Renal cortical epithelial cell (primary cell): ENCODE measurements at regions not wholly inside any gene's neighbourhood (a gene's known extent, or its start where the extent isn't known, plus 50 kb on each side); places are given as distances from the start of the nearest gene placed in this dataset.
A peak's percentile ranks its signal among the peaks of the same experiment; 100 is the strongest.

Experiments
- DNase-seq: peaks from one replicate; pipeline ENCODE4 v3.0.0-alpha.2; 2011; ENCODE audit warnings: low read depth

GRCh38 chr18:75915941-75916623 lies 488.6 kb upstream of the SMIM21 start:
- DNase-seq: no peak

- DNase-seq: no peak
Observed at GRCh38 chr18:75912829-75913228, 485.3 kb upstream of the SMIM21 start.

DNA sequence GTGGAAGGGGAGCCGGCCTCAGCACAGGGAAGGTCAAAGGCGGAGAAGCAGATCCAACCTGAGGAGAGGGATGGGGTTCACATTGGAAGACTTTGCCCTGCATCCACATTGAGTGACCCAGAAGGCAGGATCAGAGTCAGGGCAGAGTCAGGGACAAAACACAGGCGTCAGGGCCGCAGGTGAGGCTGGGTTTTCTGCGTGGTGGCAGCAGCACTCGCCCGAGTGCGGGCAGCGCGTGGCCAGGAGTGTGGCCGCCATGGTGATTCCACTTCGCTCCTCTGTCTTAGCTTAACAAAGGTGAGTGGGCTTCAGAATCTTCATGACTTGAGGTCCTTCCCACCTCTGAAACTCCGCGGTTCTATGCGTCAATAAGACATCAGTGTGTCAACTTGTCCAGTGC lies 476.9 kb upstream of the SMIM21 start:
- DNase-seq: no peak

- DNase-seq: no peak
Observed at GRCh38 chr18:75898651-75899050, 471.1 kb upstream of the SMIM21 start.

GRCh38 chr18:75897386-75897785 lies 469.9 kb upstream of the SMIM21 start:
- no peak for DNase-seq

GRCh38 chr18:75896865-75897264 lies 469.4 kb upstream of the SMIM21 start:
- DNase-seq: peak; percentile 15

DNA sequence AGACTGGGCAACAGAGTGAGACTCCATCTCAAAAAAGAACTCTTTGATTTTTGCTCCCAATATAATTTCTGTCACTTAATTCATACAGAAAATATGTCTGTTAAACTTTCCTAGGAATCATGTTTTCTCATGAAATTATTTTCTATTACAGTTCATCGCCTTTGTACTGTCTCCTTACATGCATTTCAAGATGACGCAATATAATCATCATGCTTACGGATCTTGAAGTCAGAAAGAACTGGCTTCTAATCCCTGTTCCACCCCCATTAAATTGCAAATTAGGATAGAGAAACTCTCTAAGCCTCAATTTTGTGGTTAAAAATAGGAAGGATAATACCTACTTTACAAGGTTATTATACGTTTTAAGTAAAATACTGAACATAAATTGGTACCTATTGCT lies 467.6 kb upstream of the SMIM21 start:
- DNase-seq: no peak

DNA sequence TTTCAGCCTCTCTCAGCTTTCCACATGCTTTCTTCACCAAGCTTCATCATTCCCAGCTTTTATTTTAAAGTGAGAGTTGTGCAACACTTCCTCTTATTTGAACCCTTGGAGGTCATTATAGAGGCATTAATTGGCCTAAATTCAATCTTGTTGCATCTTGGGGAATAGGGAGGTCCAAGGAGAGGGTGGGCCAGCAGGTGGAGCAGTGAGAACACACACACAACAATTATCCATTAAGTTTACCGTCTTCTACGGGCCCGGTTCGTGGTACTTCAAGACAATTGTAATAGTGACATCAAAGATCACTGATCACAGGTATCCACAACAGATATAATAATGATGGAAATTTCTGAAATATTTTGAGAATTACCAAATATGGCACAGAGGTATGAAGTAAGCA lies 457.2 kb upstream of the SMIM21 start:
- DNase-seq: no peak

- no peak for DNase-seq
Observed at GRCh38 chr18:75880925-75881504, 453.5 kb upstream of the SMIM21 start.

DNA sequence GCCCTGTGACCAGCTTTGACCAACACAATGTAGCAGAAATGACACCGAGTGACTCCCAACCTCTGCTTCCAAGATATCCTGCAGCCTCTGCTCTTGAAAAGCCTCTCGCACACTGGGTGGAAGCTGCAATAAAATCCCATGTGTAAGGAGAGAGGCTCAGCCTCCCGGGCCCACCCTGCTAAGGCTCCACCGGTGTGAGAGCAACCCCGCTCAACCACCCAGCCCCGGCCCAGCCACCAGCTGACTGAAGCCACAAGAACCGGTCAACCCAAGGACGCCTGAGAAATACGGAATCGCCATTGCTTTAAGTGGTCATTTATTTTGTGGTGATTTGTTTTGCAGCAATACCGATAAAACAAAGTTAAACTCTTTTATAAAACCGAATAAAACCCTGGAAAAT lies 452.8 kb upstream of the SMIM21 start:
- DNase-seq: no peak

GRCh38 chr18:75879196-75879595 lies 451.7 kb upstream of the SMIM21 start:
- DNase-seq: no peak

GRCh38 chr18:75875559-75875958 lies 448.1 kb upstream of the SMIM21 start:
- DNase-seq: no peak

- no peak for DNase-seq
Observed at GRCh38 chr18:75874401-75875089, 447.0 kb upstream of the SMIM21 start.

DNA sequence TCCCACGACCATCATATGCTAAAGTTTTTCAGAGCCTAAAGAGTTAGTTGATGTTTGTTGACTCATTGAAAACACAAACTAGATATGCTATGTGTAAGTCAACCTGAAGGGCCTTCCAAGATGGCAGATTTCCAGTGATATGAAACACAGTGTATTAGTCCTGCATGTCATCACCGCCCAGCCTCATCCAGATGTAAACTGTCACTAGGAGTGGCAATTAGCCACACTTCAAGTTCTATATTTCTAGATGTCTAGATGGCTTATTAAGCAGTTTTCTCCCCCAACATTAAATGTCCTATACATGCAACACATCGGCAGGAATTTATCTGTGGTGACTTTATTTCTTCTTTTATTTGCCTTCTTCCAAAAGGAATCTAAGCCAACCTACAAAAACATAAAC lies 444.1 kb upstream of the SMIM21 start:
- no peak for DNase-seq

- DNase-seq: no peak
Observed at GRCh38 chr18:75869162-75869561, 441.7 kb upstream of the SMIM21 start.

DNA sequence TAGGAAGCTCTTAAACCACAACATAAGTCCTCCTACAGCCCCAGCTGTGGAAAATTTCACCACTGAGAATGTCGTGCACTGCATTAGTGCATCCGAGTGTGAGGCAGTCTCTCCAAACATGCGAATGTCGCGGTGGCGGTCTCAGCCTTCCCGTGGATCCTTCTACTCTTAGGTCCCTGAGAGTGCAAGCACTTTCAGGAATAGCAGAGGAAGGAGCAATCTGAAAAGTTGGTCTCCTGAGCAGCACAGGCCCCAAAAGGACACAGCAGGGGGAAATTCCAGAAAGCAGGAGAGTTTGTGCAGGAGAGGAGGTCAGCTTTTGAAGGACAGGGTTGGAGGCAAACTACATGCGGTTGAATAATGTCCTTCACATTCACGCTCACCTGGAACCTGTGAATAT lies 440.5 kb upstream of the SMIM21 start:
- DNase-seq: no peak

GRCh38 chr18:75865639-75866038 lies 438.1 kb upstream of the SMIM21 start:
- DNase-seq: no peak

DNA sequence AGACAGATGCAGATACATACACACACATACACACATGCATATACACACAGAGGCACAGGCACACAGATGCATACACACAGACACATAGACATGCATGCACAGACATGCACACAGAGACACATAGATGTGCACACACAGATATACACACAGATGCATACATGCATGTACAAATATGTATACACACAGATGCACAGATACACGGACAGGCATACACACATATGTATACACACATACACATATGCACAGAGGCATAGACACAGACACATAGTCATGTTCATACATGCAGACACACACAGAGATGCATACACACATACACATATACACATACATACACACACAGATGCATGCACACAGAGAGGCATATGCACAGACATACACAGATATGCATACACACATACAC lies 437.3 kb upstream of the SMIM21 start:
- DNase-seq: no peak

- no peak for DNase-seq
Observed at GRCh38 chr18:75863696-75864095, 436.2 kb upstream of the SMIM21 start.

- no peak for DNase-seq
Observed at GRCh38 chr18:75862458-75862857, 435.0 kb upstream of the SMIM21 start.

DNA sequence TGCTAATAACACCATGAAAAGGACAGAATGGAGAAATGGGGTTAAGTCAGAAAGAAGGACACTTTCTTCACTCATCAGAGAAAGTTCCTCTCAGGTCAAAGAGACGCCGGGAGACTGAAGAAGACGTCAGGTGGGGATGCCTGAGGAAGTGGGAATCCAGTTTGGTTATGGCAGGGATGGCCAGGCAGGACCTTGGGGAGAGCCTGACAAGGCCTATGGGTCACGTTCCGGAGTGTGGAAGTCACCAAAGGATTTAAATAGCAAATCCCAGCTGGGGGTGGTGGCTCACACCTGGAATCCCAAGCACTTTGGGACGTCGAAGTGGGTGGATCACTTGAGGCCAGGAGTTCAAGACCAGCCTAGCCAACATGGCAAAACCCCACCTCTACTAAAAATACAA lies 432.7 kb upstream of the SMIM21 start:
- DNase-seq: no peak

DNA sequence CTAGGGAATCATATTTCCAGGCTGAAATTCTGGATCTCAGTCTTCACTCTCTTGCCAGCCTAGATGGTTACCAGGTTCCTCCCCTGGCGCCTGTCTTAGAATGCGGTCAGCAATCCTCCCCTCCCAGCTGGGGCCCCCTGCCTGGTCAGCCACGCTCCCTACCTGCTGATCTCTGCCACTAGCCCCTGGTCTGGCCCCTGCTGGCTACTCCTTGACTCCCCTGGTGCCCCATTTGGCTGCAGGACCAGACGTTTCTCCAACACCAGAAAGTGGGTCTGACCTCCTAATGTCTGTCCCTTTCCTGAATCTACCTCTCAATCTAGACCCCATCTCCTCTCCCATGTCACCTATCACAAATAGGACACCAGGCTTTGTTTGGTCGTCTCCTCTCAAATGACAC lies 432.0 kb upstream of the SMIM21 start:
- DNase-seq: no peak

- no peak for DNase-seq
Observed at GRCh38 chr18:75858754-75859153, 431.3 kb upstream of the SMIM21 start.
